HG02981 (cell line): ENCODE measurements at regions not wholly inside any gene's neighbourhood (a gene's known extent, or its start where the extent isn't known, plus 50 kb on each side); places are given as distances from the start of the nearest gene placed in this dataset.

Experiments
- ATAC-seq: cut with Tn5 transposase; IDR thresholded peaks from one replicate; pipeline ENCODE4 v1.9.1; 2021; ENCODE audit warnings: mild to moderate bottlenecking, moderate library complexity; ENCODE audit not compliant: unreplicated experiment

GRCh38 chr1:54497338-54497737, 50.7 kb upstream of the ACOT11 start:
- no peak for ATAC-seq

- no peak for ATAC-seq
Observed at GRCh38 chr1:54495954-54496353, 52.1 kb upstream of the ACOT11 start.

- ATAC-seq = no peak
Observed at GRCh38 chr1:54493608-54494007, 54.4 kb upstream of the ACOT11 start.

GRCh38 chr1:54490361-54491248, 57.4 kb upstream of the ACOT11 start:
- no peak for ATAC-seq

GRCh38 chr1:54489627-54490250, 58.3 kb upstream of the ACOT11 start:
- ATAC-seq = no peak

GRCh38 chr1:54488779-54489626, 59.0 kb upstream of the ACOT11 start:
- ATAC-seq = peak; percentile 61

GRCh38 chr1:54488065-54488750, 59.8 kb upstream of the ACOT11 start:
- ATAC-seq = peak; percentile 52

- ATAC-seq = no peak
Observed at GRCh38 chr1:54487571-54488050, 60.4 kb upstream of the ACOT11 start.

GRCh38 chr1:54486907-54487306, 61.1 kb upstream of the ACOT11 start:
- ATAC-seq = no peak

GRCh38 chr1:54485416-54485815, 62.6 kb upstream of the ACOT11 start:
- ATAC-seq = no peak

- ATAC-seq = no peak
Observed at GRCh38 chr1:54483875-54484437, 64.1 kb upstream of the ACOT11 start.

- no peak for ATAC-seq
Observed at GRCh38 chr1:54481201-54481884, 66.7 kb upstream of the ACOT11 start.

GRCh38 chr1:54480525-54480848, 67.5 kb upstream of the ACOT11 start:
- ATAC-seq = no peak

GRCh38 chr1:54479841-54480524, 68.0 kb upstream of the ACOT11 start:
- no peak for ATAC-seq

- no peak for ATAC-seq
Observed at GRCh38 chr1:54479251-54479650, 68.8 kb upstream of the ACOT11 start.

GRCh38 chr1:54477153-54477561, 70.9 kb upstream of the ACOT11 start:
- no peak for ATAC-seq

- no peak for ATAC-seq
Observed at GRCh38 chr1:54476530-54477109, 70.4 kb upstream of the SSBP3 start.

- no peak for ATAC-seq
Observed at GRCh38 chr1:54475946-54476516, 69.8 kb upstream of the SSBP3 start.
